Breast epithelium (tissue), 3 donors: ENCODE measurements at regions not wholly inside any gene's neighbourhood (a gene's known extent, or its start where the extent isn't known, plus 50 kb on each side); places are given as distances from the start of the nearest gene placed in this dataset.

Experiments
- CTCF ChIP-seq, 3 donors: fragments of 450-650 bp; IDR thresholded peaks; one replicate each; pipeline ENCODE4 v1.5.1; 2016 to 2017; ENCODE audit warnings: antibody characterized with exemption in 3 of 3, mild to moderate bottlenecking in 3 of 3, moderate library complexity in 3 of 3
- POLR2A ChIP-seq: fragments of 450-650 bp; IDR thresholded peaks from one replicate; pipeline ENCODE4 v1.6.1; 2016; ENCODE audit warnings: antibody characterized with exemption, mild to moderate bottlenecking, moderate library complexity
- POLR2AphosphoS5 ChIP-seq, 3 donors: sonication (generic); formaldehyde crosslinking; IDR thresholded peaks; one replicate each; pipeline ENCODE4 v1.6.1; 2017; ENCODE audit warnings: antibody characterized with exemption in 3 of 3

- no peak for TF ChIP-seq POLR2AphosphoS5 (IDR thresholded peaks at IDR 0.05)
- TF ChIP-seq CTCF (IDR thresholded peaks at IDR 0.05): no peak
- no peak for TF ChIP-seq POLR2A
Observed at GRCh38 chr1:47672622-47673021, 234.8 kb downstream of the FOXD2 start.
